ENCODE measurements at regions not wholly inside any gene's neighbourhood (a gene's known extent, or its start where the extent isn't known, plus 50 kb on each side); places are given as distances from the start of the nearest gene placed in this dataset.

- TF ChIP-seq CTCF (IDR thresholded peaks at IDR 0.05; ENCODE audit: low read length) (no peak), EZH2 (IDR thresholded peaks at IDR 0.05; ENCODE audit: borderline replicate concordance, low read length) (no peak)
Observed at GRCh38 chr6:140905724-140906123, 1227.0 kb upstream of the GJE1 start.
